H9 (cell line): ENCODE measurements at regions not wholly inside any gene's neighbourhood (a gene's known extent, or its start where the extent isn't known, plus 50 kb on each side); places are given as distances from the start of the nearest gene placed in this dataset.

ENCODE experiments used
- DNase-seq: peaks from one replicate; pipeline ENCODE4 v3.0.0-alpha.2; 2017
- H2AFZ ChIP-seq: one replicate; pipeline ENCODE4 v1.6.1; 2013; ENCODE audit warnings: mild to moderate bottlenecking, low read length, control low read depth, moderate library complexity
- H2AK5ac ChIP-seq: 2 replicates; pipeline ENCODE4 v1.6.1; 2013; ENCODE audit warnings: low read length, control low read depth, mixed read lengths; ENCODE audit not compliant: insufficient read length
- H2BK120ac ChIP-seq: one replicate; pipeline ENCODE4 v1.6.1; 2013; ENCODE audit warnings: low read depth, mild to moderate bottlenecking, low read length, control low read depth, inconsistent platforms; ENCODE audit not compliant: poor library complexity, severe bottlenecking
- H2BK12ac ChIP-seq: 2 replicates; pipeline ENCODE4 v1.6.1; 2013; ENCODE audit warnings: low read length, control low read depth, mixed read lengths, low read depth; ENCODE audit not compliant: insufficient read length
- H2BK15ac ChIP-seq: 2 replicates; pipeline ENCODE4 v1.6.1; 2013; ENCODE audit warnings: low read depth, low read length, control low read depth
- H2BK20ac ChIP-seq: one replicate; pipeline ENCODE4 v1.6.1; 2013; ENCODE audit warnings: low read depth, mild to moderate bottlenecking, low read length, control low read depth, inconsistent platforms; ENCODE audit not compliant: poor library complexity, severe bottlenecking
- H2BK5ac ChIP-seq: 2 replicates; pipeline ENCODE4 v1.6.1; 2013; ENCODE audit warnings: low read length, control low read depth, mixed read lengths; ENCODE audit not compliant: insufficient read length
- H3K14ac ChIP-seq: 2 replicates; pipeline ENCODE4 v1.6.1; 2013; ENCODE audit warnings: low read length, control low read depth; ENCODE audit not compliant: insufficient read depth
- H3K18ac ChIP-seq: 2 replicates; pipeline ENCODE4 v1.6.1; 2013; ENCODE audit warnings: low read depth, mild to moderate bottlenecking, mixed read lengths, low read length, control low read depth; ENCODE audit not compliant: insufficient read length
- H3K23ac ChIP-seq: 2 replicates; pipeline ENCODE4 v1.6.1; 2013; ENCODE audit warnings: low read length, control low read depth, mixed read lengths, low read depth; ENCODE audit not compliant: insufficient read length
- H3K23me2 ChIP-seq: 2 replicates; pipeline ENCODE4 v1.6.1; 2013; ENCODE audit warnings: low read depth, mild to moderate bottlenecking, mixed read lengths, low read length, control low read depth; ENCODE audit not compliant: insufficient read length, poor library complexity, severe bottlenecking
- H3K27ac ChIP-seq: 2 replicates; pipeline ENCODE4 v1.5.1; 2013; ENCODE audit warnings: low read length, control low read depth, mixed read lengths, low read depth; ENCODE audit not compliant: insufficient read length
- H3K27me3 ChIP-seq: 2 replicates; pipeline ENCODE4 v1.6.1; 2013; ENCODE audit warnings: low read length, control low read depth, inconsistent platforms; ENCODE audit not compliant: insufficient read depth
- H3K4ac ChIP-seq: 2 replicates; pipeline ENCODE4 v1.6.1; 2013; ENCODE audit warnings: low read depth, mild to moderate bottlenecking, control low read depth, inconsistent platforms, low read length, moderate library complexity
- H3K4me1 ChIP-seq: 2 replicates; pipeline ENCODE4 v1.6.1; 2013; ENCODE audit warnings: low read length, control low read depth, inconsistent platforms; ENCODE audit not compliant: insufficient read depth
- H3K4me2 ChIP-seq: 2 replicates; pipeline ENCODE4 v1.6.1; 2013; ENCODE audit warnings: low read length, control low read depth, mixed read lengths; ENCODE audit not compliant: insufficient read length, insufficient read depth
- H3K56ac ChIP-seq: 2 replicates; pipeline ENCODE4 v1.6.1; 2013; ENCODE audit warnings: low read depth, mild to moderate bottlenecking, mixed read lengths, low read length, control low read depth; ENCODE audit not compliant: insufficient read length
- H3K79me1 ChIP-seq: 2 replicates; pipeline ENCODE4 v1.6.1; 2013; ENCODE audit warnings: low read depth, mild to moderate bottlenecking, moderate library complexity, low read length, control low read depth, inconsistent platforms; ENCODE audit not compliant: insufficient read depth, poor library complexity, severe bottlenecking
- H3K79me2 ChIP-seq: 2 replicates; pipeline ENCODE4 v1.6.1; 2013; ENCODE audit warnings: low read length, control low read depth, inconsistent platforms; ENCODE audit not compliant: insufficient read depth
- H3K9ac ChIP-seq: 2 replicates; pipeline ENCODE4 v1.6.1; 2013; ENCODE audit warnings: low read length, control low read depth, mixed read lengths; ENCODE audit not compliant: insufficient read length; ENCODE audit errors: extremely low read depth
- H3K9me3 ChIP-seq: one replicate; pipeline ENCODE4 v1.6.1; 2013; ENCODE audit warnings: low read depth, low read length, inconsistent platforms; ENCODE audit not compliant: control insufficient read depth
- H3T11ph ChIP-seq: one replicate; pipeline ENCODE4 v1.6.1; 2013; ENCODE audit warnings: mild to moderate bottlenecking, low read length, control low read depth, inconsistent platforms
- H4K20me1 ChIP-seq: one replicate; pipeline ENCODE4 v1.6.1; 2013; ENCODE audit not compliant: control insufficient read depth, insufficient read length, insufficient read depth
- H4K5ac ChIP-seq: 2 replicates; pipeline ENCODE4 v1.6.1; 2013; ENCODE audit warnings: low read depth, mild to moderate bottlenecking, mixed read lengths, low read length, control low read depth; ENCODE audit not compliant: insufficient read length
- H4K8ac ChIP-seq: replicated peaks from 2 replicates; pipeline ENCODE4 v1.6.1; 2013; ENCODE audit warnings: low read length, control low read depth, mixed read lengths, low read depth; ENCODE audit not compliant: insufficient read length
- H4K91ac ChIP-seq: 2 replicates; pipeline ENCODE4 v1.6.1; 2013; ENCODE audit warnings: low read depth, mild to moderate bottlenecking, moderate library complexity, mixed read lengths, low read length, control low read depth; ENCODE audit not compliant: insufficient read length
- H3K27ac Mint-ChIP-seq, 3 experiments: 2 replicates in 2 of 3; 3 replicates in 1 of 3; pipeline ENCODE4 v1.8.0; 2020 to 2021; ENCODE audit warnings: mixed read lengths in 3 of 3, mild to moderate bottlenecking in 1 of 3, moderate library complexity in 1 of 3
- H3K27me3 Mint-ChIP-seq: 2 replicates; pipeline ENCODE4 v1.8.0; 2021; ENCODE audit warnings: low read depth, mild to moderate bottlenecking, moderate library complexity, mixed read lengths
- H3K36me3 Mint-ChIP-seq, 3 experiments: 2 replicates in 2 of 3; 3 replicates in 1 of 3; pipeline ENCODE4 v1.8.0; 2020 to 2021; ENCODE audit warnings: low read depth in 3 of 3, mixed read lengths in 3 of 3; ENCODE audit not compliant: insufficient read depth in 1 of 3
- H3K4me1 Mint-ChIP-seq, 2 experiments: 2 replicates each; pipeline ENCODE4 v1.8.0; 2020; ENCODE audit warnings: mixed read lengths in 2 of 2
- H3K4me3 Mint-ChIP-seq, 2 experiments: 2 replicates in 1 of 2; 3 replicates in 1 of 2; pipeline ENCODE4 v1.8.0; 2020 to 2021; ENCODE audit warnings: mild to moderate bottlenecking in 2 of 2, mixed read lengths in 2 of 2, moderate library complexity in 1 of 2
- H3K9me3 Mint-ChIP-seq, 2 experiments: 2 replicates in 1 of 2; 3 replicates in 1 of 2; pipeline ENCODE4 v1.8.0; 2020; ENCODE audit warnings: mild to moderate bottlenecking in 2 of 2, mixed read lengths in 2 of 2, moderate library complexity in 1 of 2
- CTCF ChIP-seq: fragments of 200-600 bp; sonication (generic); conservative IDR thresholded peaks from 3 replicates; pipeline ENCODE4 v1.8.0; 2021; ENCODE audit warnings: antibody characterized with exemption, mild to moderate bottlenecking
- WGBS: extraction: QIAGEN DNeasy Blood & Tissue Kit; methylation state at CpG from one replicate; pipeline ENCODE4 v1.1.7; 2013; ENCODE audit warnings: missing lambda C conversion rate, low lambda C conversion rate, mixed read lengths; ENCODE audit not compliant: insufficient read length; ENCODE audit errors: extremely low coverage; 5-methylcytosine and 5-hydroxymethylcytosine counted together

- Histone ChIP-seq H4K5ac (no peak overlapping the region), H3K79me1 (no peaks in the 10 kb centered on the region), H2BK120ac (no peak overlapping the region), H3K9me3 (no peaks in the 10 kb centered on the region), H2BK12ac (no peak overlapping the region), H3K23me2 (no peaks in the 10 kb centered on the region), H3K56ac (no peak overlapping the region), H4K8ac (no peak overlapping the region), H3T11ph (no peak overlapping the region), H4K20me1 (no peaks in the 10 kb centered on the region), H3K23ac (no peak overlapping the region), H3K18ac (no peak overlapping the region), H2BK15ac (no peak overlapping the region), H2BK5ac (no peak overlapping the region), H4K91ac (no peak overlapping the region), H3K27ac (no peak overlapping the region), H2BK20ac (no peak overlapping the region), H3K4ac (no peak overlapping the region), H3K14ac (no peak overlapping the region), H3K4me1 (no peaks in the 10 kb centered on the region), H3K79me2 (no peaks in the 10 kb centered on the region), H2AFZ (no peak overlapping the region), H3K4me2 (no peak overlapping the region), H3K9ac (no peak overlapping the region), H2AK5ac (no peak overlapping the region), H3K27me3 (no peaks in the 10 kb centered on the region)
- no peaks in the 10 kb centered on the region for H3K27me3 Mint-ChIP-seq
- no peak for DNase-seq
- TF ChIP-seq CTCF, result no peak
- peaks cover 8% of the 10 kb centered on the region in 2 experiments; a peak in 2 of 4 replicates for H3K4me1 Mint-ChIP-seq
- no CpG with 5 or more reads among the region's 2 CpGs for WGBS
- peaks cover 0 to 20% (median 2%) of the 10 kb centered on the region in 3 experiments; a peak in 5 of 7 replicates for H3K36me3 Mint-ChIP-seq
- H3K27ac Mint-ChIP-seq, result 0 out of 7 replicates have a peak overlapping the region, but pooled peaks of 1 of the 3 experiments have one; percentile 68
- peaks cover 16 to 17% of the 10 kb centered on the region in 2 experiments for H3K9me3 Mint-ChIP-seq
- no peak overlapping the region for H3K4me3 Mint-ChIP-seq
Measured at GRCh38 chr3:34725774-34726173, 913.6 kb upstream of the ARPP21 start.
